H1 (cell line): ENCODE measurements at regions not wholly inside any gene's neighbourhood (a gene's known extent, or its start where the extent isn't known, plus 50 kb on each side); places are given as distances from the start of the nearest gene placed in this dataset.

Source experiments
- CTCF ChIA-PET: fragments of 300-600 bp; sonication (Branson Sonifier 250); formaldehyde crosslinking; loops from one replicate; lab custom pipeline; 2021; ENCODE audit not compliant: partially characterized antibody; lab: Charles Lee
- POLR2A ChIA-PET: fragments of 300-600 bp; sonication (Branson Sonifier 250); formaldehyde crosslinking; loops from one replicate; lab custom pipeline; 2021; ENCODE audit warnings: inconsistent platforms; ENCODE audit not compliant: partially characterized antibody; lab: Charles Lee
- DNase-seq, 2 experiments: peaks; one replicate each; pipeline versions ENCODE4 v3.0.0 to v3.0.0-alpha.2; 2010 to 2022; ENCODE audit warnings: low spot score in 2 of 2, low read depth in 1 of 2, mixed read lengths in 1 of 2
- FAIRE-seq: peaks from 2 replicates; lab custom pipeline; 2011; peaks lifted over from hg19 to GRCh38; lab: Jason Lieb, UNC
- H2AFZ ChIP-seq: 2 replicates; pipeline ENCODE4 v1.8.1; 2012; ENCODE audit warnings: low read length, inconsistent platforms
- H2AK5ac ChIP-seq: 2 replicates; pipeline ENCODE4 v1.6.1; 2013; ENCODE audit warnings: low read depth, low read length
- H2BK120ac ChIP-seq: replicated peaks from 2 replicates; pipeline ENCODE3; 2013; ENCODE audit warnings: low read depth, low read length, inconsistent platforms
- H2BK12ac ChIP-seq: 2 replicates; pipeline ENCODE4 v1.6.1; 2013; ENCODE audit warnings: low read depth, low read length
- H2BK15ac ChIP-seq: 2 replicates; pipeline ENCODE4 v1.6.1; 2013; ENCODE audit warnings: low read length
- H2BK20ac ChIP-seq: 2 replicates; pipeline ENCODE4 v1.6.1; 2013; ENCODE audit warnings: low read length
- H2BK5ac ChIP-seq: 2 replicates; pipeline ENCODE4 v1.6.1; 2013; ENCODE audit warnings: low read depth, low read length
- H3K14ac ChIP-seq: 2 replicates; pipeline ENCODE4 v1.6.1; 2013; ENCODE audit warnings: inconsistent platforms; ENCODE audit not compliant: insufficient read length
- H3K18ac ChIP-seq: 2 replicates; pipeline ENCODE4 v1.6.1; 2013; ENCODE audit warnings: low read length; ENCODE audit errors: extremely low read depth
- H3K23ac ChIP-seq: 2 replicates; pipeline ENCODE4 v1.6.1; 2013; ENCODE audit warnings: inconsistent platforms; ENCODE audit not compliant: insufficient read length
- H3K23me2 ChIP-seq: 2 replicates; pipeline ENCODE4 v1.6.1; 2013; ENCODE audit warnings: low read depth, low read length
- H3K27ac ChIP-seq: 2 replicates; pipeline ENCODE4 v1.6.1; 2011; ENCODE audit warnings: low read depth, low read length, inconsistent platforms
- H3K27me3 ChIP-seq, 4 experiments: replicated peaks in 1 of 4; 1 replicate in 1 of 4; 2 replicates in 3 of 4; pipeline versions ENCODE4 v1.6.1 to v1.8.1; 2011 to 2013; ENCODE audit warnings: low read length in 3 of 4, mild to moderate bottlenecking in 3 of 4, inconsistent platforms in 2 of 4, mixed read lengths in 2 of 4, moderate library complexity in 1 of 4; ENCODE audit not compliant: control insufficient read depth in 3 of 4, insufficient read depth in 3 of 4; ENCODE audit errors: extremely low read depth in 1 of 4
- H3K36me3 ChIP-seq, 4 experiments: 2 replicates each; pipeline versions ENCODE4 v1.6.1 to v1.8.1; 2011 to 2013; ENCODE audit warnings: mild to moderate bottlenecking in 4 of 4, low read length in 3 of 4, moderate library complexity in 2 of 4, control low read depth in 1 of 4, inconsistent platforms in 1 of 4; ENCODE audit not compliant: insufficient read depth in 4 of 4, control insufficient read depth in 2 of 4
- H3K4ac ChIP-seq: replicated peaks from 2 replicates; pipeline ENCODE3; 2013; ENCODE audit warnings: low read length, low read depth, mixed read lengths, inconsistent platforms; ENCODE audit not compliant: insufficient read length
- H3K4me1 ChIP-seq, 4 experiments: replicated peaks in 1 of 4; 1 replicate in 1 of 4; 2 replicates in 3 of 4; pipeline versions ENCODE4 v1.6.1 to v1.8.1; 2011 to 2013; ENCODE audit warnings: low read length in 3 of 4, inconsistent platforms in 2 of 4, mixed read lengths in 1 of 4; ENCODE audit not compliant: insufficient read depth in 4 of 4, control insufficient read depth in 3 of 4
- H3K4me2 ChIP-seq, 2 experiments: 2 replicates each; pipeline versions ENCODE4 v1.6.1 to v1.8.1; 2011 to 2013; ENCODE audit warnings: low read depth in 2 of 2, low read length in 2 of 2, control low read depth in 1 of 2, inconsistent platforms in 1 of 2, mild to moderate bottlenecking in 1 of 2; ENCODE audit not compliant: insufficient read depth in 1 of 2
- H3K4me3 ChIP-seq, 4 experiments: fragments of 200-600, 300-600 bp in 1 of 4; sonication (generic), shearing (Covaris generic), sonication (Bioruptor Twin) in 1 of 4; 2 replicates each; pipeline versions ENCODE4 v1.5.1 to v1.8.1; 2011 to 2016; ENCODE audit warnings: low read length in 4 of 4, low read depth in 3 of 4, control low read depth in 2 of 4, inconsistent platforms in 2 of 4, mild to moderate bottlenecking in 2 of 4, mixed read lengths in 1 of 4, moderate library complexity in 1 of 4; ENCODE audit not compliant: insufficient read depth in 2 of 4; ENCODE audit errors: extremely low read depth in 1 of 4
- H3K56ac ChIP-seq: replicated peaks from 2 replicates; pipeline ENCODE3; 2013; ENCODE audit warnings: low read depth, mild to moderate bottlenecking, mixed read lengths, low read length, inconsistent platforms; ENCODE audit not compliant: insufficient read length
- H3K79me1 ChIP-seq: 2 replicates; pipeline ENCODE4 v1.6.1; 2013; ENCODE audit warnings: low read depth, low read length, control low read depth
- H3K79me2 ChIP-seq, 2 experiments: 2 replicates each; pipeline versions ENCODE4 v1.6.1 to v1.8.1; 2012 to 2013; ENCODE audit warnings: low read length in 2 of 2, mild to moderate bottlenecking in 2 of 2, inconsistent platforms in 1 of 2; ENCODE audit not compliant: insufficient read depth in 2 of 2, control insufficient read depth in 1 of 2
- H3K9ac ChIP-seq, 4 experiments: replicated peaks in 1 of 4; 1 replicate in 1 of 4; 2 replicates in 3 of 4; pipeline versions ENCODE4 v1.6.1 to v1.8.1; 2011 to 2013; ENCODE audit warnings: low read depth in 3 of 4, low read length in 3 of 4, control low read depth in 2 of 4, mild to moderate bottlenecking in 2 of 4, moderate library complexity in 2 of 4, inconsistent platforms in 1 of 4; ENCODE audit errors: extremely low read depth in 1 of 4
- H3K9me3 ChIP-seq, 2 experiments: 2 replicates each; pipeline versions ENCODE4 v1.6.1 to v1.8.1; 2012 to 2013; ENCODE audit warnings: mild to moderate bottlenecking in 2 of 2, moderate library complexity in 2 of 2, control low read depth in 1 of 2, inconsistent platforms in 1 of 2, low read depth in 1 of 2, low read length in 1 of 2, mixed read lengths in 1 of 2; ENCODE audit not compliant: insufficient read depth in 2 of 2
- H4K20me1 ChIP-seq, 2 experiments: replicated peaks in 1 of 2; 2 replicates each; pipeline versions ENCODE3 to v1.8.1; 2011 to 2013; ENCODE audit warnings: inconsistent platforms in 2 of 2, low read length in 2 of 2, mild to moderate bottlenecking in 1 of 2; ENCODE audit not compliant: insufficient read depth in 2 of 2, control insufficient read depth in 1 of 2
- H4K5ac ChIP-seq: 2 replicates; pipeline ENCODE4 v1.6.1; 2013; ENCODE audit warnings: low read length, low read depth, mixed read lengths, inconsistent platforms; ENCODE audit not compliant: insufficient read length
- H4K8ac ChIP-seq: 2 replicates; pipeline ENCODE4 v1.8.0; 2013; ENCODE audit warnings: mild to moderate bottlenecking, moderate library complexity, low read length, inconsistent platforms; ENCODE audit not compliant: insufficient read depth; ENCODE audit errors: extremely low read depth
- H4K91ac ChIP-seq: replicated peaks from 2 replicates; pipeline ENCODE3; 2013; ENCODE audit warnings: low read length, mixed read lengths, inconsistent platforms; ENCODE audit not compliant: insufficient read length
- BACH1 ChIP-seq: IDR thresholded peaks from 2 replicates; pipeline ENCODE4 v1.6.1; 2012; ENCODE audit warnings: low read length, improper control_type of control experiment
- WGBS, 2 experiments: shearing (Covaris generic) in 1 of 2; methylation state at CpG; one replicate each; pipeline versions ENCODE4 v1.1.6 to v1.1.7; 2013 to 2015; ENCODE audit warnings: low lambda C conversion rate in 2 of 2, mixed read lengths in 2 of 2, inconsistent platforms in 1 of 2, low coverage in 1 of 2, missing lambda C conversion rate in 1 of 2; ENCODE audit not compliant: insufficient replicate concordance in 2 of 2, insufficient coverage in 1 of 2, insufficient read length in 1 of 2; ENCODE audit errors: extremely low coverage in 1 of 2, missing lambda C conversion rate in 1 of 2; 5-methylcytosine and 5-hydroxymethylcytosine counted together

GRCh38 chr10:90470966-90471365, 386.9 kb downstream of the HTR7 start:
- CTCF ChIA-PET, result no interaction called here
- Histone ChIP-seq H4K8ac (no peak overlapping the region), H2AK5ac (no peak overlapping the region), H3K79me1 (no peaks in the 10 kb centered on the region), H4K91ac (no peak overlapping the region), H2BK5ac (no peak overlapping the region), H4K20me1 (no peaks in the 10 kb centered on the region), H3K23ac (no peak overlapping the region), H3K27ac (no peak overlapping the region), H2BK20ac (no peak overlapping the region), H3K9me3 (0 out of 4 replicates have a peak, but pooled peaks cover 0 to 5% of the 10 kb centered on the region in 2 experiments), H3K14ac (no peak overlapping the region), H3K18ac (no peak overlapping the region), H2AFZ (0 out of 2 replicates have a peak overlapping the region, but pooled peaks have one; percentile 46), H3K9ac (no peak overlapping the region; a peak in 1 of 7 replicates), H3K4me1 (peaks cover 0 to 4% (median 0%) of the 10 kb centered on the region in 4 experiments; a peak in 1 of 7 replicates), H4K5ac (no peak overlapping the region), H3K27me3 (no peaks in the 10 kb centered on the region), H3K56ac (no peak overlapping the region), H3K4ac (no peak overlapping the region), H3K79me2 (no peaks in the 10 kb centered on the region), H3K4me2 (no peak overlapping the region), H3K4me3 (no peak overlapping the region), H2BK12ac (no peak overlapping the region), H3K23me2 (no peaks in the 10 kb centered on the region; the same call in 1 of the 2 replicates), H2BK120ac (no peak overlapping the region), H3K36me3 (no peaks in the 10 kb centered on the region), H2BK15ac (no peak overlapping the region)
- FAIRE-seq, result no peak
- 100% methylated on average over 1 of the region's 1 CpG; no CpG with 5 or more reads in 1 of the 2 experiments for WGBS, 2 experiments
- POLR2A ChIA-PET, result no interaction called here
- no peak for DNase-seq
- no peak for TF ChIP-seq BACH1
